Activated T-cell treated with anti-CD3 and anti-CD28 coated beads, Interleukin-2, amount 50 U/mL, for 48 hours (primary cell): ENCODE measurements at regions not wholly inside any gene's neighbourhood (a gene's known extent, or its start where the extent isn't known, plus 50 kb on each side); places are given as distances from the start of the nearest gene placed in this dataset.
"Not testable (repeated sequence)": the region's sequence is repeated elsewhere in the genome, so short reads cannot be mapped to it uniquely, and the experiment has no call there.

Source experiments
- DNase-seq, 2 experiments: peaks; one replicate each; pipeline ENCODE4 v3.0.0-alpha.2; 2020

GRCh38 chr14:55904086-55904485, 214.1 kb upstream of the PELI2 start:
- DNase-seq, result no peak

- no peak for DNase-seq
Observed at GRCh38 chr14:55908106-55908505, 210.1 kb upstream of the PELI2 start.

GRCh38 chr14:55909879-55910278, 208.3 kb upstream of the PELI2 start:
- DNase-seq, result no peak

- DNase-seq, result no peak
Observed at GRCh38 chr14:55910601-55911243, 207.5 kb upstream of the PELI2 start.

- no peak for DNase-seq
Observed at GRCh38 chr14:55911776-55912175, 206.4 kb upstream of the PELI2 start.

- no peak for DNase-seq
Observed at GRCh38 chr14:55912344-55912743, 205.9 kb upstream of the PELI2 start.

- no peak for DNase-seq
Observed at GRCh38 chr14:55913324-55914025, 204.7 kb upstream of the PELI2 start.

GRCh38 chr14:55914771-55915170, 203.4 kb upstream of the PELI2 start:
- DNase-seq, result no peak

GRCh38 chr14:55915456-55915855, 202.8 kb upstream of the PELI2 start:
- no peak for DNase-seq

GRCh38 chr14:55919800-55920199, 198.4 kb upstream of the PELI2 start:
- not testable (repeated sequence) for DNase-seq

- no peak for DNase-seq
Observed at GRCh38 chr14:55921511-55921910, 196.7 kb upstream of the PELI2 start.

- DNase-seq, result no peak
Observed at GRCh38 chr14:55926007-55926406, 192.2 kb upstream of the PELI2 start.

- DNase-seq, result no peak
Observed at GRCh38 chr14:55927028-55927427, 191.2 kb upstream of the PELI2 start.

- no peak for DNase-seq
Observed at GRCh38 chr14:55928276-55928675, 189.9 kb upstream of the PELI2 start.

- no peak for DNase-seq
Observed at GRCh38 chr14:55929136-55929535, 189.1 kb upstream of the PELI2 start.

- DNase-seq, result no peak
Observed at GRCh38 chr14:55930016-55930784, 188.0 kb upstream of the PELI2 start.

- DNase-seq, result no peak
Observed at GRCh38 chr14:55936691-55937090, 181.5 kb upstream of the PELI2 start.

- DNase-seq, result no peak
Observed at GRCh38 chr14:55938249-55938791, 179.9 kb upstream of the PELI2 start.

- no peak for DNase-seq
Observed at GRCh38 chr14:55942076-55942654, 176.0 kb upstream of the PELI2 start.

GRCh38 chr14:55942826-55943225, 175.4 kb upstream of the PELI2 start:
- no peak for DNase-seq

- no peak for DNase-seq
Observed at GRCh38 chr14:55944757-55945156, 173.5 kb upstream of the PELI2 start.

- no peak for DNase-seq
Observed at GRCh38 chr14:55946231-55946630, 172.0 kb upstream of the PELI2 start.

GRCh38 chr14:55948399-55948798, 169.8 kb upstream of the PELI2 start:
- DNase-seq, result no peak
